MG63 (cell line): ENCODE measurements at regions not wholly inside any gene's neighbourhood (a gene's known extent, or its start where the extent isn't known, plus 50 kb on each side); places are given as distances from the start of the nearest gene placed in this dataset.

ENCODE experiments used
- DNase-seq: peaks from one replicate; pipeline ENCODE4 v3.0.0-alpha.2; 2020
- H3K27me3 ChIP-seq: fragments of 250-450 bp; sonication (Bioruptor Pico); 2 replicates; pipeline ENCODE4 v1.5.1; 2020; ENCODE audit warnings: mild to moderate bottlenecking, moderate library complexity
- H3K36me3 ChIP-seq: fragments of 250-450 bp; sonication (Bioruptor Pico); 2 replicates; pipeline ENCODE4 v1.5.1; 2020; ENCODE audit warnings: mild to moderate bottlenecking, moderate library complexity
- H3K4me3 ChIP-seq: fragments of 250-450 bp; sonication (Bioruptor Pico); 2 replicates; pipeline ENCODE4 v1.5.1; 2020; ENCODE audit warnings: mild to moderate bottlenecking, moderate library complexity
- H3K9me3 ChIP-seq: fragments of 250-450 bp; sonication (Bioruptor Pico); 2 replicates; pipeline ENCODE4 v1.5.1; 2020; ENCODE audit warnings: mild to moderate bottlenecking, moderate library complexity

DNA sequence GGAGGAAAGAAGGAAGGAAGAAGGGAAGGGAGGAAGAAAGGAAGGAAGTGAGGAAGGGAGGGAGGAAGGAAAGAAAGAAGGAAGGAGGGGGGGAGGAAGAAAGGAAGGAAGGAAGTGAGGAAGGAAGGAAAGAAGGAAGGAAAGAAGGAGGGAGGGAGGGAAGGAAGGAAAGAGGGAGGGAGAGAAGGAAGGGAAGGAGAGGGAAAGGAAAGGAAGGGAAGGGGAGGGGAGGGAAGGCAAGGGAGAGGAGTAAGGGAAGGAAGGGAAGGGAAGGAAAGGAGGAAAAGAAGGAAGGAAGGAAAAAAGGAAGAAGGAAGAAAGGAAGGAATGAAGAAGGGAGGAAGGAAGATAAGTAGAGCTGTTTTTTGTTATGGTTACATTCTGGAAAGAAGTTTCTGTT, 141.2 kb downstream of the LRRC3B start:
- Histone ChIP-seq H3K36me3 (no peaks in the 10 kb centered on the region), H3K4me3 (no peak overlapping the region), H3K9me3 (no peaks in the 10 kb centered on the region), H3K27me3 (no peaks in the 10 kb centered on the region)
- DNase-seq = no peak

DNA sequence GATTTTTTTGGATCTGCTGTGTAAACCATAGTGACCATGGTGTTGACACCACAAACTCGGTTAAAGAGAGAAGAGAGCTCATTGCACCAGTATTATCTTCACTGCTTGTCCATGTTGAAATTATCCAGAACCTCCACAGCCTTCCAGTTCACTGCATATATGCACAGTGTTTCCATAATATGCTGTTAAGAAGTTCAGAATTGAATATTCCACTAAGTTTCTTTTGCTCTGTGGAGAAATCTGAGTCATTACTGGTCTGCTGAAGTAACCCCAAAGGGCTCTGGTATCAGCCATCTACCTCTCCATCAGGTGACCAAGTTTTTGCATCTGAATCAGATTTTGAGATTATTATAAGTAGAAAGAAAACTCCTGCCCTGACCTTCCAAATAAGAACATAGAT, 143.5 kb downstream of the LRRC3B start:
- Histone ChIP-seq H3K4me3 (no peak overlapping the region), H3K27me3 (no peaks in the 10 kb centered on the region), H3K9me3 (no peaks in the 10 kb centered on the region), H3K36me3 (no peaks in the 10 kb centered on the region)
- DNase-seq = no peak

DNA sequence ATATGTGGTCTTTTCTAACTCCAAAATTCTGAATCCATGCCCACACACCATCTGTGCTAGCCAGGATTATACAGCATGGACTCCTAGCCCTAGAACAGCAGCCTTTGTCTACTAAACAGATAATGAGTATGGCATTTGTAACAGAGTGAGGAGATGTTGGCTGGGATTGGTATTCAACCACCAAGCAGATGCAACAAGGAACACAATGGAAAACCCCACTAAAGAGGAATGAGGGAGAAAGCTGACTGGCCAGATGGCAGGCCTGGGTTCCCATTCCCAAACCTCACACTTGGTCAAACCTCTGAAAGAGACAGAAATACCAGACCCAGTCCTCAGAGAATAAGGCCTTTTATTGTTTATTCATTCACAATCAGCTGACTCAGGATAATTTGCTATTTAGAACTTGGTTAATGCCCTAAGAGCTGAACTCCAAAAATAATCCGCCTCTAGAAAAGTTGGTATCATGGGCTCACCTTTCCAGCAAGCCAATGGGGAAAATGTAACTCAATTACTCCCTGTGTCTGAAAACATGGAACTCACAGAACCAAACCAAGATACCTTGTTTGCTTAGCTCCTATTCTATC, 145.6 kb downstream of the LRRC3B start:
- H3K27me3 ChIP-seq = no peaks in the 10 kb centered on the region
- no peak for DNase-seq
- H3K9me3 ChIP-seq = no peaks in the 10 kb centered on the region
- no peak overlapping the region for H3K4me3 ChIP-seq
- no peaks in the 10 kb centered on the region for H3K36me3 ChIP-seq

DNA sequence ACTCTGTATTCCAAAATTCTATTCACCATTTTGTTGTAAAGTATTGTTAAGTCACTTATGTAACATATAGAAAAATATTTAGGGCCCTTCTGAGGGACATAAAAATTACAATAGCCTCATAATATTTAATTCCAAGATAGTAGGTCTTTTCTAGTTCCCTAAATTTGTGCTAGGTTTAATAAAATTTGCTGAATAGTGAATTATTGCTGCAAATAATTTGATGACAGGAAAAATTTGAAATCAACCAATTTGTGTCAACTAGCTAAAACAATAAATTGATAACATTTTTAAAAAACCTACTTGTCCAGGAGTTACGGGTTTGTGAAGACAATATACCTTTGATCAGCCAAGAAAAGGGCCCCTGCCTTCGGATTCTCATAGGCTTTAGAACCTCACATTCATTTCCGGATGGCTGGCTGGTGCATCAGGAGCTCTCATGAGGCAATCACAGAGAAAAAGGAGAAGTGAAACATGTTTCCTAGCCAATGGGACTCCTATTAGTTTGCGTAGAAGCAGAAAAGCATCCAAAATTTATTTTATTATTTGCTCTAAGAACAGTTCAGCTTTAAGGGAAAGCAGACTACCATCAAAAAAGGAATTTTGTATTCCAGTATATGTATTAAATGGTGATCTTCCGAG, 177.2 kb downstream of the LRRC3B start:
- Histone ChIP-seq H3K36me3 (no peaks in the 10 kb centered on the region), H3K9me3 (no peaks in the 10 kb centered on the region), H3K27me3 (no peaks in the 10 kb centered on the region), H3K4me3 (no peak overlapping the region)
- DNase-seq = no peak

DNA sequence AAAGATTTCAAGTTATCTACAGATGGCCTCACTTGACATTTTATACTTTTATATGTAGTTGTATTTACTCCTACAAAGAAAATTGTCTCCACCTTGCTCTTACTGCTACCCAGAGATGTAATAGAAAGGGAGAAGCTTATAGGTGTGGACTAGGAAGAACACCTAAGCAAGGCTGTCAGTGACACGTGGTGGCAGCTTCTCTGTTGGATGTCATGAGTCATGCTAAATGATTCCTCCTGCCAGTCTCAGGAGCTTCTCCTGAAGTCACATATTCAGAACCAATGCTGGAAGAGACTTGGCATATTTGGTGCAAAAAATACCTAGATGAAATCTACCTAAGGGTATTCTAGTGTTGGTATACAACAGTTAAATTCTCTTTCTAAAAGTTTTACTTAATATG, 184.7 kb downstream of the LRRC3B start:
- no peaks in the 10 kb centered on the region for H3K36me3 ChIP-seq
- H3K4me3 ChIP-seq = no peak overlapping the region
- H3K9me3 ChIP-seq = no peaks in the 10 kb centered on the region
- no peak for DNase-seq
- H3K27me3 ChIP-seq = no peaks in the 10 kb centered on the region

DNA sequence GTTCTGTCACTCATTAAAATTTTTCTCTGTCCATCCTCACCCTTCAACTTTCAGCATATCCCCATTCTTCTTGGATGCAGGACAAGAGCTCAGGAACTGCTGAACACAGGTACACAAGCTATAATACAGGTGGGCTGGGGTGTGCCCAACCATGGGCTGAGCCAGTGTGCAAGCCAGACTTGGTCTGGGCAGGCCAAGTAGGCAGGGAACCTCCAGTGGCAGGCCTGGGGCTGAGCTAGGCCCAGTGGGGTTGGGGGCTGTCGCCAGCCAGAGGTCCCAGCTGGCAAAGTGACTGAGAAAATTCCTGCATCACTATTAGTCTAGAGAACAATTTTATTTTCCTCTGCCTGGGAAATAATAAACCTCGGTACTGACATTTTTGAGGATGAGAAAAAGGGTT, 202.9 kb downstream of the LRRC3B start:
- no peak for DNase-seq
- no peaks in the 10 kb centered on the region for H3K27me3 ChIP-seq
- no peak overlapping the region for H3K4me3 ChIP-seq
- no peaks in the 10 kb centered on the region for H3K36me3 ChIP-seq
- no peaks in the 10 kb centered on the region for H3K9me3 ChIP-seq

DNA sequence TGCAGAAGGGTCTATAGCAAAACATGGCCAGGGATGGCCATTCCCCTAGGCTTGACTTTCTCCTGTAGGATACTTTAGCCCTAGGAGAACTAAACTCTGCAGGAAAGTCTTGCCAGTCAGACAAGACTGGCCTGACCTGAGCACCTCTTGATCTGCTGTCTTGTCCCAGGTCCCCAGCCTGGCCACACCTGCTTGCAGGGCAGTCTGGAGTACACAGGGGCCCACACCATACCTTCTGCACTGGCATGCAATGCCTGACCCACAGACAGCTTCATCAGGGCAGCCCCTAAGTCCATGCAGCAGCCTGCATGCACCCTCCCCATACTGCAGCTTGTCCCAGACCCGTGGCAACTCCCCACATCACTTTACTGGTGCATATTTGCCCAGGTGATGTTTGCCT, 204.6 kb downstream of the LRRC3B start:
- Histone ChIP-seq H3K27me3 (no peaks in the 10 kb centered on the region), H3K4me3 (no peak overlapping the region)

DNA sequence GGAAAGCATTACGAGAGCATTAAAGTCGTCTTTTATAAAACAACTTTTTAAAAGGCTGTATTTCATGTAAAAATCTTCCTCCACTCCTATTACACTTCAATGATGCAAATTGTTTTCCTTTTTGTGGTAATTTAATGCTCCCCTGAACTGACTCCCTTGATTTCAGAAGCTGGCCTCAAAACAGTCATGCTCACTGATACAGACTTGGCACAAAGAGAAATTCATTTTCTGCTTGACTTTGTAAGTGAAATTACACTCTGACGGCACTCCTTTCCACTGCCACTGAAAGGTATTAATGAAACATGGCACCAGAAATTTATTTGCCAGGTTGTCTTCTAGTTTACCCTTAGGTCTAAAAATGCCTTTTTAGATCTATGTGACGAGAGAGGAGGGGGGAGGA, 215.5 kb downstream of the LRRC3B start:
- DNase-seq = no peak
- H3K27me3 ChIP-seq = no peaks in the 10 kb centered on the region
- no peaks in the 10 kb centered on the region for H3K9me3 ChIP-seq
- no peak overlapping the region for H3K4me3 ChIP-seq
- no peaks in the 10 kb centered on the region for H3K36me3 ChIP-seq

More for the DNA sequence above, 204.6 kb downstream of the LRRC3B start:
- DNase-seq = no peak
- Histone ChIP-seq H3K36me3 (no peaks in the 10 kb centered on the region), H3K9me3 (no peaks in the 10 kb centered on the region)

DNA sequence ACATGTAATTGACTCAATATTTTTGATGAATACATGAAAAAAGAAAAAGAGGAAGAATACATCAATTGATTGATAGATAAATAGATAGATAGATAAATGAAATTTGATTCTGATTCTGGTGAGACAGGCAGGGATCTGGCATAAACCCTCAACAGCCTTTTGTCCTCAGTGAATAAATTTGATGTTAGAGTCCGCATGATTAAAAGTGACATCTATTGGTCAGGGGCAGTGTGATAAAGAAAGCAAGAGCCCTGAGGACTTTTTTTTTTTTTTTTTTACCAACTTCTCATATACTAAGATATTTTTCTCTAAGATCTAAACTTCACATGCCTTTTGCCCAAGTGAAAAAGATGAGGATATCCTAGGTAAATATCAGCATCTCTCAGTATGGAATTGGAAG, 216.4 kb downstream of the LRRC3B start:
- DNase-seq = no peak
- H3K4me3 ChIP-seq = no peak overlapping the region
- no peaks in the 10 kb centered on the region for H3K27me3 ChIP-seq
- H3K36me3 ChIP-seq = no peaks in the 10 kb centered on the region
- H3K9me3 ChIP-seq = no peaks in the 10 kb centered on the region

DNA sequence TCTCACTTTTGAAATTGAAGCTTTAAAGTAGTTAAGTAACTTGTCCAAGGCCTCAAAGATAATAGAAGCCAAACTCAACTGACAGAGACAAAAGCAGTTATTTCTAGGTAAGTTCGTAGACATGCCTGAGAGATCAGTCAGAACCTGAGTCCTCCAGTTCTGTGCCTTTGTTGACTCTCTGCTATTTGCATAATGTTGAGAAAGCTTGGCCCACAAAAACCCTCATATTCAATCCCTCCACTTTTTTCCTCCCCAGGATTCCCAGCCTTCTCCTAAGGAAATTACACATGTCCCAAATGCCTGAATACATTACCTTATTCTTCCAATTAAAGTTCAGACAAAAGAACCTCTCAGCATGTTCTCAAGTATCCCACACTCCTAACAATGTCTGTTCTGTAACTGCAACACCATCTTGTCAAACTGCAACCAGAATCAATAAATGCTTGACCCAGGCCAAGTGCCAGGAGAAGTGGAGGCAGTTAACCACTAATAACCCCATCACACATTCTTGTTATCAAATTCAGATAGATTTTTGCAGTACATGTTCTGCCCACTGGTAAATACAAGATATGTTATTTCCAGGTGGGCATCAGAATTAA, 217.8 kb downstream of the LRRC3B start:
- no peaks in the 10 kb centered on the region for H3K36me3 ChIP-seq

DNA sequence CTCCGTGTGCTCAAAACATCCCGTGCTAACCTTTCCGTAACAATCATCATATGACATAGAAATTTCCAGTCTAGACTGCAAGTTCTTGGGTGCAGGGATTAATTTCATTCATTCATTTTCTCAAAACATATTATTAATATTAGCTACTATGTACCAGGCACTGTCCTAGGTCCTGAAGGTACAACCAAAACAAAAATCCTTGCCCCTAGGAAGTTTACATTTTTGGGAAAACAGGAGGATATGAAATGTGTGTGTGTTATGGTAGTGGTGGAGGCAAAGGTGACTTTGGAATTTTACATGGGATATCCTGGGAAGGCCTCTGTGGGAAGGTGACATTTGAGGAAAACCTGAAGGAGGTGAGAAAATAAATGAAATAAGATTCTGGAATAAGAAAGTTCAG, 222.6 kb downstream of the LRRC3B start:
- H3K36me3 ChIP-seq = no peaks in the 10 kb centered on the region
- no peak overlapping the region for H3K4me3 ChIP-seq
- H3K9me3 ChIP-seq = no peaks in the 10 kb centered on the region

More for the DNA sequence above, 217.8 kb downstream of the LRRC3B start:
- no peaks in the 10 kb centered on the region for H3K27me3 ChIP-seq
- no peaks in the 10 kb centered on the region for H3K9me3 ChIP-seq
- no peak overlapping the region for H3K4me3 ChIP-seq
- no peak for DNase-seq

DNA sequence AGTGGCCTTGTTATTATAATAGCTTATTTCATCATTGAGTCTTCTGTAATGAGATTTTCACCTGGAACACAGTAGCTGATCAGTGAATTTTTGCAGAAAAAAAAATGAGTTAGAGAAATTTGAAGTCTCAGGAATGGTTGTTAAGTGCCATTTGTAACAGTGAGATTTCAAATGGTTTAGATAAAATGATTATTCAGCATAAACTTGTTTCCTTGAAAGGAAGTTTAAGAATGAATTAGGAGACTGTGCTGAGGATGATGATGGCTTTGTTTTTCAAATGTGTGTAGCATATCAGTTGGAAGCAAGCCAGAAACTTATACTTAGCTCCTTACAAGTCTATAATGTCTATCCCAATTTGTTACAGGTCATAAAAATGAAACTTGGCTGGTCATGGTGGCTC, 225.1 kb downstream of the LRRC3B start:
- Histone ChIP-seq H3K4me3 (no peak overlapping the region), H3K36me3 (no peaks in the 10 kb centered on the region), H3K9me3 (no peaks in the 10 kb centered on the region), H3K27me3 (no peaks in the 10 kb centered on the region)
- no peak for DNase-seq

More for the DNA sequence above, 222.6 kb downstream of the LRRC3B start:
- H3K27me3 ChIP-seq = no peaks in the 10 kb centered on the region
- DNase-seq = no peak

DNA sequence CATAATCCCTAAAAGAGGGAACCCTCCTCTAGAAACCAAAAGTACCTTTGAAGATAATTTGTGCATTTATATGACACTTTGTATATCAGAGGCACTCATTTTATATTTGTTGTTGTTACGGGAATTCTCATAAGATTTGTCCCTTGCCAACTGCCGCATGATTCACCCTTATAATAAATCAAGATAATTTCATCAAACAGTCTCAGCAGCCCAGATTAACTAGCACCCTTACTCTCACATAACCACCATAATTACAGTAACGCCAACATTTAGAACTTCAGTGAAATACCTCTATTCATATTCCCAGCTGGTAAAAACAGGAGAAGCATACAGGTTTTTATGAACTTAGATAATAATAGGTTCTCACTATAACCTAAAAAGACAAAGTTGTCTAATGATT, 271.9 kb downstream of the LRRC3B start:
- Histone ChIP-seq H3K9me3 (no peaks in the 10 kb centered on the region), H3K4me3 (no peak overlapping the region), H3K27me3 (no peaks in the 10 kb centered on the region), H3K36me3 (no peaks in the 10 kb centered on the region)
- DNase-seq = no peak

DNA sequence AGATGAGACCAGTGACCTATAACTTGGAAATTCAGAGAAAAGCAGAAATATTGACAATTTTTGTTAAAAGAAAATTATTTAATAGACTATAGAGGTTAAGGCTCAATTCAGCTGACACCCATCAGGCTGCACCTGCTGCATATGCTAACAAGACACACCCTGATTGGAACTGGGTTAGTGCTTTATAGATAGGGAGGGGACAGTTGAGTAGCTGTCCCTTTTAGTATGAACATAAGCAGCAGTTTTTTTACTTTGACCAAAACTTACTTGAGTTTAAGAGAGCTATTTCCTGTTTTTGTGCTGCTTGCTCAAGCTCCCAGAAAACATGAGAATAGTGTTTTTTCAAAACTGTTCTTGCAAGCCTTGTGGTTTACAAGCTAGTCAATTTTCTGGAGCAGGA, 292.6 kb downstream of the LRRC3B start:
- H3K4me3 ChIP-seq = no peak overlapping the region
- no peaks in the 10 kb centered on the region for H3K27me3 ChIP-seq
- H3K9me3 ChIP-seq = no peaks in the 10 kb centered on the region
- no peaks in the 10 kb centered on the region for H3K36me3 ChIP-seq
- DNase-seq = no peak

DNA sequence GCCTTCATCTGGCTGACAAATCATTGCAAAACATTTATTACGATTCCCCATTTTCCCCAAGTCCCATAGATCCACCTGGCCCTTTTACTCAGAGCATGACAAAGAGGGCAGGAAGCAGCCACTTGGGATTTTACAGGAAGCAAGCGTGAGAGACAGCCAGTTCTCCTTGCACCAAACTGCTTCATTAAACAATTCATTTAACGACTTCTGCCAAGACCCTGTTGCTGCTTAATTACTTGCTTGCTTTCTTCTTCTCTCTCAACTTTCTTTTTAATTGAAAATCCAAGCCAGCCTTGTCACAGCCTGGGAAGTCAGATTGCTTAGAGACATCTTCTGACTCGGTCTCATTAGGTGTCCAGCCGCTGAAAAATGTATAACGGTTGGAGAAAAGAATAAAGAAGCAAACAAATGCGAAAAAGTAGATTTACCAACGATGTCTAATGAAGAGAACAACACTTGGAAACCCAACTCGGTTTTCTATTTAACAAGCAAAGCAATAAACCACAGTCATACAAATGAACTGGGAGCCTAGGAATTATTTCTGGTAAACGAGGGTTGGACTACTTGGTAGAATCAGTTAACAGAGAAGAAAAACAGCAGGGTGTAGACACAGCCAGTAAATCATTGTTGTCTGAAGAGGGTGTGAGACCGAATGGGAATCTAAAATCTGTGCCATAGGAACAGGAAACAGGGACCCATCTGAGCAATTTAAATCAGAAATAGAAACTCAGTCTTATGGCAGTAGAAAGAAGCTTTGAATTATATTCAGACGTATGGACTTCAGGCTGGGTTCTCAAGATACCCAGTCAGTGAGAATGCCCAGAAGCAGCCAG, 298.3 kb downstream of the LRRC3B start:
- H3K9me3 ChIP-seq = no peaks in the 10 kb centered on the region
- H3K27me3 ChIP-seq = no peaks in the 10 kb centered on the region
- no peak for DNase-seq
- no peak overlapping the region for H3K4me3 ChIP-seq
- H3K36me3 ChIP-seq = no peaks in the 10 kb centered on the region

DNA sequence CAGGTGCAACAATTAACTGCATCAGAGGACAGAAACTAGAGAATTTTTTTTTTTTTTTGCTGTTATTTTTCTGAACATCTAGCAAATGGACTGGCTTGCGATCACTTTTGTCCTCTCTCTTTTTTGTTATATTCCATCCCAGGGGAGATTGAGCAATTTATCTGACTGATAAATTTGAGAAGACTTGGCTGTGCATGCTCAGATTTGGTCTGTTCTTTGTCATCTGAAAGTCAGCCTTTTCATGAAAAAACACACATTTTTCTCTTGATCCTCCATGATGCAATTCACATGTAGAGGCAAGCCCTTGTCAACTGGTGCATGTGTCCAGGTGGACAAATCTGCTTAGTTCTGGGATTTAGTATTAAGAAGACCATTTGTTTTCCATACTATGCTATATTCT, 309.3 kb downstream of the LRRC3B start:
- no peaks in the 10 kb centered on the region for H3K9me3 ChIP-seq
- no peak overlapping the region for H3K4me3 ChIP-seq
- H3K36me3 ChIP-seq = no peaks in the 10 kb centered on the region
- H3K27me3 ChIP-seq = no peaks in the 10 kb centered on the region
- no peak for DNase-seq

DNA sequence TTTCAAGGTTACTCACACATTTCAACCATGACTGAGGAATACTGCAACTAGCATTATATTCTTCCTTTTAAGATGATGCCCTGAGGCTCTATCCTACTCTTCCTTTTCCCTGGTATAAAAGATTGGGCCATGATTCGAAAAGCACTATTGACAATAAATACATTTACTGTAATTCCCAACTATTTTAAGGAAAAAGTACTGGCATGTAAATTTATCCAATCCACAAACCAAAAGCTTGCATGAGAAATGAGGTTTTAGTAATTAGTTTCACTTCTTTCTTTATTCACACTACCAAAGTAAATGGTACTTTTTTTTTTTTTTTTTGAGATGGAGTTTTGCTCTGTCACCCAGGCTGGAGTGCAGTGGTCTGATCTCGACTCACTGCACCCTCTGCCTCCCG, 310.2 kb downstream of the LRRC3B start:
- no peaks in the 10 kb centered on the region for H3K36me3 ChIP-seq
- no peaks in the 10 kb centered on the region for H3K27me3 ChIP-seq
- H3K4me3 ChIP-seq = no peak overlapping the region
- H3K9me3 ChIP-seq = no peaks in the 10 kb centered on the region
- no peak for DNase-seq
